BJ (cell line): ENCODE measurements at regions not wholly inside any gene's neighbourhood (a gene's known extent, or its start where the extent isn't known, plus 50 kb on each side); places are given as distances from the start of the nearest gene placed in this dataset.

Experiments used
- CTCF ChIA-PET: fragments of 350-600 bp; formaldehyde crosslinking; extraction: SDS; loops from one replicate; lab custom pipeline; 2021; ENCODE audit warnings: antibody characterized with exemption, inconsistent platforms; lab: Yijun Ruan, JAX
- POLR2A ChIA-PET: fragments of 300-600 bp; sonication (Branson Sonifier 250); formaldehyde crosslinking; extraction: SDS; loops from one replicate; lab custom pipeline; 2021; ENCODE audit warnings: antibody characterized with exemption; lab: Charles Lee
- DNase-seq: peaks from one replicate; pipeline ENCODE4 v3.0.0-alpha.2; 2011; ENCODE audit warnings: low read depth
- H3K27me3 ChIP-seq: 2 replicates; pipeline ENCODE4 v1.6.0; 2011; ENCODE audit warnings: low read length; ENCODE audit not compliant: control insufficient read depth, insufficient read depth
- H3K36me3 ChIP-seq: 2 replicates; pipeline ENCODE4 v1.5.1; 2011; ENCODE audit warnings: low read length; ENCODE audit not compliant: control insufficient read depth, insufficient read depth
- H3K4me3 ChIP-seq: 2 replicates; pipeline ENCODE4 v1.5.1; 2011; ENCODE audit warnings: low read depth, mild to moderate bottlenecking, control low read depth, low read length
- CTCF ChIP-seq: IDR thresholded peaks from 2 replicates; pipeline ENCODE4 v1.5.1; 2011; ENCODE audit warnings: low read depth, mild to moderate bottlenecking, control low read depth, inconsistent platforms, low read length, moderate library complexity; ENCODE audit not compliant: insufficient read depth

GRCh38 chr11:109914038-109914437 is 179.2 kb upstream of the ZC3H12C start:
- ChIA-PET CTCF (no interaction called here), POLR2A (no interaction called here)
- H3K4me3 ChIP-seq = no peak overlapping the region
- no peaks in the 10 kb centered on the region for H3K27me3 ChIP-seq
- no peaks in the 10 kb centered on the region for H3K36me3 ChIP-seq
- TF ChIP-seq CTCF = no peak
- no peak for DNase-seq

GRCh38 chr11:109914809-109915653 is 178.2 kb upstream of the ZC3H12C start:
- Histone ChIP-seq H3K27me3 (no peaks in the 10 kb centered on the region), H3K36me3 (no peaks in the 10 kb centered on the region), H3K4me3 (no peak overlapping the region)
- ChIA-PET CTCF (no interaction called here), POLR2A (no interaction called here)
- TF ChIP-seq CTCF = no peak
- no peak for DNase-seq

GRCh38 chr11:109926941-109927340 is 166.3 kb upstream of the ZC3H12C start:
- no peak overlapping the region for H3K4me3 ChIP-seq
- ChIA-PET POLR2A (no interaction called here), CTCF (no interaction called here)
- no peaks in the 10 kb centered on the region; the same call in 1 of the 2 replicates for H3K27me3 ChIP-seq
- no peak for DNase-seq
- no peak for TF ChIP-seq CTCF
- no peaks in the 10 kb centered on the region for H3K36me3 ChIP-seq

- ChIA-PET CTCF (no interaction called here), POLR2A (no interaction called here)
- no peak for DNase-seq
- TF ChIP-seq CTCF = no peak
- Histone ChIP-seq H3K27me3 (no peaks in the 10 kb centered on the region; the same call in 1 of the 2 replicates), H3K4me3 (no peak overlapping the region), H3K36me3 (no peaks in the 10 kb centered on the region)
These were observed 163.9 kb upstream of the ZC3H12C start for GRCh38 chr11:109929308-109929707.

GRCh38 chr11:109933126-109933525 is 160.1 kb upstream of the ZC3H12C start:
- CTCF ChIA-PET = no interaction called here
- Histone ChIP-seq H3K36me3 (no peaks in the 10 kb centered on the region), H3K4me3 (no peak overlapping the region), H3K27me3 (no peaks in the 10 kb centered on the region; the same call in 1 of the 2 replicates)
- no peak for DNase-seq
- no peak for TF ChIP-seq CTCF
- POLR2A ChIA-PET = no interaction called here
